ENCODE measurements at regions not wholly inside any gene's neighbourhood (a gene's known extent, or its start where the extent isn't known, plus 50 kb on each side); places are given as distances from the start of the nearest gene placed in this dataset.

- no peak overlapping the region for H3K4me3 Mint-ChIP-seq
- H3K9me3 Mint-ChIP-seq, result peaks cover 11% of the 10 kb centered on the region
- no peak overlapping the region for H3K4me3 ChIP-seq
- H3K36me3 Mint-ChIP-seq, result no peaks in the 10 kb centered on the region
- H3K79me2 ChIP-seq (ENCODE audit: low read depth), result no peaks in the 10 kb centered on the region
- no peak overlapping the region for H3K4me2 ChIP-seq
- no peak for TF ChIP-seq EZH2phosphoT487 (IDR thresholded peaks at IDR 0.05)
- no peak for TF ChIP-seq EZH2 (IDR thresholded peaks at IDR 0.05)
- TF ChIP-seq, protein P1, sequence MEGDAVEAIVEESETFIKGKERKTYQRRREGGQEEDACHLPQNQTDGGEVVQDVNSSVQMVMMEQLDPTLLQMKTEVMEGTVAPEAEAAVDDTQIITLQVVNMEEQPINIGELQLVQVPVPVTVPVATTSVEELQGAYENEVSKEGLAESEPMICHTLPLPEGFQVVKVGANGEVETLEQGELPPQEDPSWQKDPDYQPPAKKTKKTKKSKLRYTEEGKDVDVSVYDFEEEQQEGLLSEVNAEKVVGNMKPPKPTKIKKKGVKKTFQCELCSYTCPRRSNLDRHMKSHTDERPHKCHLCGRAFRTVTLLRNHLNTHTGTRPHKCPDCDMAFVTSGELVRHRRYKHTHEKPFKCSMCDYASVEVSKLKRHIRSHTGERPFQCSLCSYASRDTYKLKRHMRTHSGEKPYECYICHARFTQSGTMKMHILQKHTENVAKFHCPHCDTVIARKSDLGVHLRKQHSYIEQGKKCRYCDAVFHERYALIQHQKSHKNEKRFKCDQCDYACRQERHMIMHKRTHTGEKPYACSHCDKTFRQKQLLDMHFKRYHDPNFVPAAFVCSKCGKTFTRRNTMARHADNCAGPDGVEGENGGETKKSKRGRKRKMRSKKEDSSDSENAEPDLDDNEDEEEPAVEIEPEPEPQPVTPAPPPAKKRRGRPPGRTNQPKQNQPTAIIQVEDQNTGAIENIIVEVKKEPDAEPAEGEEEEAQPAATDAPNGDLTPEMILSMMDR (IDR thresholded peaks at IDR 0.05), result no peak
- no peaks in the 10 kb centered on the region for H3K4me1 ChIP-seq
- no peaks in the 10 kb centered on the region for H3K27me3 ChIP-seq
- no peaks in the 10 kb centered on the region for H4K20me1 ChIP-seq (ENCODE audit: low read depth)
- DNase-seq (ENCODE audit: low spot score), result no peak
- no peaks in the 10 kb centered on the region for H3F3A ChIP-seq (ENCODE audit: low read depth)
- H2AFZ ChIP-seq (replicated peaks), result no peak overlapping the region
- H3K27ac Mint-ChIP-seq, result no peak overlapping the region
- no peaks in the 10 kb centered on the region for H3K9me3 ChIP-seq (ENCODE audit: low read depth)
- no peaks in the 10 kb centered on the region for H3K4me1 Mint-ChIP-seq
- no peaks in the 10 kb centered on the region for H3K27me3 Mint-ChIP-seq (ENCODE audit: insufficient read depth, low read depth)
- H3K27ac ChIP-seq, result no peak overlapping the region
- H3K9ac ChIP-seq, result no peak overlapping the region
- H3K36me3 ChIP-seq, result no peaks in the 10 kb centered on the region
Observed at GRCh38 chr4:155523358-155523757, 143.3 kb upstream of the GUCY1A1 start.

DNA sequence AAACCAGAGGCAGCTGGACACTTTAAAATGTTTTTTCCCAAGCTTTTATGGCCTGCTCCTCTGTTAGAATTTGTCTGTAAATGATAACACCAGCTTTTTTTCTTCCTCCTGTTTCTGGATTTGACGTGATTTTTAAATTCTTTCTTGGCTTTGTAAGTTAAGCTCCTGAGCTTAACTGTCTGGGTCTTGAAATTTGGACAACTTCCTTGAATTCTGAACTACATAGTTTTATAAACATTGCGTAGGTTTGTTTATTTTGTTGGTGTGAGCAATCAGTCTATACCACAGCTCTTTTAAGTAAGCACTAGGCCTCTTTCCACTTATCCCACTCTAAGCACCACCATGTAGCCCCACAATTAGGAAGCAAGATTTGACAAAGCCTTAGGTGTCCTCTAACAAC lies 144.4 kb upstream of the GUCY1A1 start:
- Histone ChIP-seq H4K20me1 (ENCODE audit: low read depth) (no peaks in the 10 kb centered on the region), H3K4me2 (no peak overlapping the region), H3K9me3 (ENCODE audit: low read depth) (no peaks in the 10 kb centered on the region), H3K36me3 (no peaks in the 10 kb centered on the region), H3K4me1 (no peaks in the 10 kb centered on the region), H3K79me2 (ENCODE audit: low read depth) (no peaks in the 10 kb centered on the region), H3K9ac (no peak overlapping the region), H3K4me3 (no peak overlapping the region), H3F3A (ENCODE audit: low read depth) (no peaks in the 10 kb centered on the region), H2AFZ (replicated peaks) (no peak overlapping the region), H3K27me3 (no peaks in the 10 kb centered on the region), H3K27ac (no peak overlapping the region)
- Mint-ChIP-seq H3K27ac (no peak overlapping the region), H3K4me1 (no peaks in the 10 kb centered on the region), H3K27me3 (ENCODE audit: insufficient read depth, low read depth) (no peaks in the 10 kb centered on the region), H3K4me3 (no peak overlapping the region), H3K36me3 (no peaks in the 10 kb centered on the region), H3K9me3 (peaks cover 11% of the 10 kb centered on the region)
- no peak for DNase-seq (ENCODE audit: low spot score)
- TF ChIP-seq, protein P1 (IDR thresholded peaks at IDR 0.05), result no peak
- TF ChIP-seq EZH2 (IDR thresholded peaks at IDR 0.05) (no peak), EZH2phosphoT487 (IDR thresholded peaks at IDR 0.05) (no peak)

DNA sequence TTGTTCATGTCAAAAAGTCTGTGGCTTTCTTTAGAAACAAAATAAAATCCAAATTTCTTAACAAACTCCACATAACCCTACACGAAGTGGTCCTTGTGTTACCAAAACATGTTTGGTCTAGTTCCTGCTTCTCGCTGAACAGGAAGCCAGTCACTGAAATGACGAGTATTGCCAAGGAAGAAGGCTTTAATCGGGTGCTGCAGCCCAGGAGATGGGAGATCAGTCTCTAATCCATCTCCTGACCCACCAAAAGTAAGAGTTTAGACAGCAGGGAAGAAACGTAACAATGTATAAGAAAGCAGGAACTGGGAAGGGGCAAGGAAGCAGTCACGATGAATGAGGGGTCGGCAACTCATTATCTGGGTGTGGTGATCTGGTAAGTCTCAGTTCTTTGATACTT lies 144.6 kb upstream of the MAP9 start:
- H3F3A ChIP-seq (ENCODE audit: low read depth), result no peaks in the 10 kb centered on the region
- H3K4me1 ChIP-seq, result no peaks in the 10 kb centered on the region
- no peaks in the 10 kb centered on the region for H4K20me1 ChIP-seq (ENCODE audit: low read depth)
- H3K9me3 ChIP-seq (ENCODE audit: low read depth), result no peaks in the 10 kb centered on the region
- no peak overlapping the region for H3K4me3 ChIP-seq
- H2AFZ ChIP-seq (replicated peaks), result no peak overlapping the region
- no peak for DNase-seq (ENCODE audit: low spot score)
- TF ChIP-seq, protein P1 (IDR thresholded peaks at IDR 0.05), result no peak
- TF ChIP-seq EZH2 (IDR thresholded peaks at IDR 0.05) (no peak), EZH2phosphoT487 (IDR thresholded peaks at IDR 0.05) (no peak)
- no peaks in the 10 kb centered on the region for H3K27me3 ChIP-seq
- no peaks in the 10 kb centered on the region for H3K4me1 Mint-ChIP-seq
- H3K27me3 Mint-ChIP-seq (ENCODE audit: insufficient read depth, low read depth), result no peaks in the 10 kb centered on the region
- H3K4me2 ChIP-seq, result no peak overlapping the region
- no peak overlapping the region for H3K4me3 Mint-ChIP-seq
- no peak overlapping the region for H3K27ac ChIP-seq
- H3K36me3 Mint-ChIP-seq, result no peaks in the 10 kb centered on the region
- H3K36me3 ChIP-seq, result no peaks in the 10 kb centered on the region
- no peak overlapping the region for H3K27ac Mint-ChIP-seq
- no peaks in the 10 kb centered on the region for H3K79me2 ChIP-seq (ENCODE audit: low read depth)
- peaks cover 11% of the 10 kb centered on the region for H3K9me3 Mint-ChIP-seq
- H3K9ac ChIP-seq, result no peak overlapping the region

Data from neural progenitor cell (in vitro differentiated cells).